ENCODE measurements at regions not wholly inside any gene's neighbourhood (a gene's known extent, or its start where the extent isn't known, plus 50 kb on each side); places are given as distances from the start of the nearest gene placed in this dataset.

GRCh38 chr13:54165581-54166215 is 1137.1 kb downstream of the OLFM4 start:
- TF ChIP-seq CTCF (conservative IDR thresholded peaks at IDR 0.05; ENCODE audit: low read length) = no peak
- TF ChIP-seq EZH2phosphoT487 (IDR thresholded peaks at IDR 0.05; ENCODE audit: borderline replicate concordance, low read depth, low read length) = no peak
